ENCODE measurements at regions not wholly inside any gene's neighbourhood (a gene's known extent, or its start where the extent isn't known, plus 50 kb on each side); places are given as distances from the start of the nearest gene placed in this dataset.

- TF ChIP-seq ATF2 (IDR thresholded peaks at IDR 0.05; ENCODE audit: low read length) (no peak), BACH1 (IDR thresholded peaks at IDR 0.05; ENCODE audit: low read length) (no peak), YY1 (IDR thresholded peaks at IDR 0.05; ENCODE audit: low read depth, low read length) (no peak), POLR2A (IDR thresholded peaks at IDR 0.05; ENCODE audit: control extremely low read depth in 1 of 2, low read depth in 2 of 2, low read length in 2 of 2) (no peak), E2F6 (IDR thresholded peaks at IDR 0.05) (no peak), TBP (IDR thresholded peaks at IDR 0.05; ENCODE audit: low read depth, low read length) (no peak), POU5F1 (IDR thresholded peaks at IDR 0.05; ENCODE audit: low read depth, low read length) (no peak), BRCA1 (IDR thresholded peaks at IDR 0.05; ENCODE audit: low read depth, low read length) (no peak), RFX5 (IDR thresholded peaks at IDR 0.05; ENCODE audit: borderline replicate concordance, low read depth, low read length) (no peak)
Observed at GRCh38 chr11:113632981-113633380, 73.1 kb downstream of the TMPRSS5 start (continued).

Measured in H1 (cell line).